Panc1 (cell line): ENCODE measurements at regions not wholly inside any gene's neighbourhood (a gene's known extent, or its start where the extent isn't known, plus 50 kb on each side); places are given as distances from the start of the nearest gene placed in this dataset.

Experiments
- CTCF ChIP-seq: fragments of 450-650 bp; IDR thresholded peaks from 2 replicates; pipeline ENCODE4 v1.5.1; 2017; ENCODE audit warnings: mild to moderate bottlenecking
- POLR2AphosphoS5 ChIP-seq: IDR thresholded peaks from 2 replicates; pipeline ENCODE4 v1.6.1; 2012; ENCODE audit warnings: mild to moderate bottlenecking, low read depth, low read length, moderate library complexity
- REST ChIP-seq, 2 experiments: IDR thresholded peaks; 2 replicates each; pipeline ENCODE4 v1.6.1; 2011 to 2012; ENCODE audit warnings: low read depth in 2 of 2, control low read depth in 1 of 2, low read length in 1 of 2, mild to moderate bottlenecking in 1 of 2, moderate library complexity in 1 of 2; ENCODE audit not compliant: insufficient read depth in 1 of 2
- SIN3A ChIP-seq: IDR thresholded peaks from 2 replicates; pipeline ENCODE4 v1.6.1; 2012; ENCODE audit warnings: low read depth, mild to moderate bottlenecking, low read length, moderate library complexity, borderline replicate concordance; ENCODE audit not compliant: insufficient read depth
- TCF7L2 ChIP-seq: IDR thresholded peaks from 2 replicates; pipeline ENCODE4 v1.6.1; 2011; ENCODE audit warnings: mild to moderate bottlenecking, low read depth, low read length, inconsistent platforms

GRCh38 chrX:39487166-39487968 is 610.4 kb downstream of the BCOR start:
- TF ChIP-seq POLR2AphosphoS5 (no peak), CTCF (no peak), REST (IDR thresholded peaks at IDR 0.05; ENCODE audit: insufficient read depth in 1 of 2, low read depth in 2 of 2, low read length in 1 of 2) (no peak), SIN3A (no peak), TCF7L2 (no peak)
